ENCODE measurements at regions not wholly inside any gene's neighbourhood (a gene's known extent, or its start where the extent isn't known, plus 50 kb on each side); places are given as distances from the start of the nearest gene placed in this dataset.

DNA sequence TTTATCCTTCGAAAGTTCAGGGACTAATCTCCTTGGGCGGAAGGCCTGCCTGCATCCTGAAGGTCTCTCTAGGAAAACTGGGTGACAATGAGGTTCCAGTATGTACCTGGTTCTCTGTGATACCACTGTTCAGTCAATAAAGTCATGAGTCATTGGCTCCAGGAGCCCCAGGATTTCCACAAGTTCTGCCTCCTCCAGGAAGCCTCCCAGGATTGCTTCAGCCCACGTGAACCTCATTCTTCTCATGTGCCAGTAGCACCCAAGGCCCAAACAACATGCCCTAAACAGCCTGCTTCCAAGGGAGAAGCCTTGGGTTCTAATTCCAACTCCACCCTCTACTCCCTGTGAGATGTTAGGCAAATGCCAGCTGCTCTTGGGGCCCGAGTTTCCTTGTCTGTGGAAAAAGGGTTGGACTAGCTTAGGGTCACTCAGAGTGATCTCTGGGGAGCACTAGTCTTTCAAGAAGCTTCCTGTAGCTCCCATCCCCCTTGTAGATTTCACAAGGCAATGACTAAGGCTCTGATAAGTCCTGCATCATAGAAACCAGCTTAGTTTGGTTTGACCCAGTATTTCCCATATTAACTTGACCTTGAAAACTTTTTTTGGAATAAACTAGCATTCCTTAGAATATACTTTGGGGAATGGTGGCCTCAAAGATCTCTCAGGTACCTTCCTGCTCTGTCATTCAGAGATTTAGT is 118.3 kb upstream of the ATP2B2 start:
- CTCF ChIA-PET = no interaction called here
- DNase-seq (ENCODE audit: low spot score) = no peak
- BruUV-seq (replicated peaks) = no TSS peak
- no peaks in the 10 kb centered on the region for H3K36me3 ChIP-seq (ENCODE audit: insufficient read depth, low read length, poor library complexity, severe bottlenecking)
- H3K4me3 ChIP-seq (ENCODE audit: low read depth, low read length, poor library complexity, severe bottlenecking) = no peak overlapping the region
- H3K27me3 ChIP-seq (replicated peaks; ENCODE audit: insufficient read depth, low read depth, low read length, poor library complexity) = peaks cover 15% of the 10 kb centered on the region
- no peaks in the 10 kb centered on the region for H3K9me3 ChIP-seq (ENCODE audit: low read depth, low read length, poor library complexity, severe bottlenecking)
- H3K4me1 ChIP-seq (ENCODE audit: insufficient read depth, low read length, poor library complexity, severe bottlenecking) = no peaks in the 10 kb centered on the region
- intact Hi-C loops (cut with micrococcal nuclease; ENCODE audit: unreplicated experiment) = no loop called here
- TF ChIP-seq, protein P1, sequence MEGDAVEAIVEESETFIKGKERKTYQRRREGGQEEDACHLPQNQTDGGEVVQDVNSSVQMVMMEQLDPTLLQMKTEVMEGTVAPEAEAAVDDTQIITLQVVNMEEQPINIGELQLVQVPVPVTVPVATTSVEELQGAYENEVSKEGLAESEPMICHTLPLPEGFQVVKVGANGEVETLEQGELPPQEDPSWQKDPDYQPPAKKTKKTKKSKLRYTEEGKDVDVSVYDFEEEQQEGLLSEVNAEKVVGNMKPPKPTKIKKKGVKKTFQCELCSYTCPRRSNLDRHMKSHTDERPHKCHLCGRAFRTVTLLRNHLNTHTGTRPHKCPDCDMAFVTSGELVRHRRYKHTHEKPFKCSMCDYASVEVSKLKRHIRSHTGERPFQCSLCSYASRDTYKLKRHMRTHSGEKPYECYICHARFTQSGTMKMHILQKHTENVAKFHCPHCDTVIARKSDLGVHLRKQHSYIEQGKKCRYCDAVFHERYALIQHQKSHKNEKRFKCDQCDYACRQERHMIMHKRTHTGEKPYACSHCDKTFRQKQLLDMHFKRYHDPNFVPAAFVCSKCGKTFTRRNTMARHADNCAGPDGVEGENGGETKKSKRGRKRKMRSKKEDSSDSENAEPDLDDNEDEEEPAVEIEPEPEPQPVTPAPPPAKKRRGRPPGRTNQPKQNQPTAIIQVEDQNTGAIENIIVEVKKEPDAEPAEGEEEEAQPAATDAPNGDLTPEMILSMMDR (conservative IDR thresholded peaks at IDR 0.05; ENCODE audit: low read depth, low read length) = no peak
- TF ChIP-seq EZH2 (IDR thresholded peaks at IDR 0.05; ENCODE audit: borderline replicate concordance, low read depth, low read length, poor library complexity, severe bottlenecking) = no peak
- POLR2A ChIA-PET (ENCODE audit: low non-redundant PET) = no interaction called here
- H3K27ac ChIP-seq (ENCODE audit: low read depth, low read length, poor library complexity, severe bottlenecking) = no peak overlapping the region

DNA sequence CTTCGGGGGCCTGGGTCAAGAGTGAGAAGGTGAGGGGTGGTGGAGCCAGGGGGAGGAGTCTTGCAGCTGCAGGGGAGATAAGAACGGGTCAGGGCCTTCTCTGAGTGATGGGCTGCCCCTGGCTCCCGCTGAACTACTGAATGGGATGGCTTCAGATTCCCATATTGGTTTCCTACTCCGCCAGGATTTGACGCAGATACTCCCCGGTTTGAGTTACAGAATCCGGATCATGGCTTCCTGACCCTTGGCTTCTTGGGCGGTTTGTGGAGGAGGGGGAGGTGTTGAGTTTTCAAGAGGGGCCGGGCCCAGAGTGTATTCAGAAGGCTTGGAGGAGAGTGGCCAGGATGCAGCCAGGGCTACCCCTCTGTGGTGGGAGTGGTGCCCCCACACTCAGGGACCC is 119.9 kb upstream of the ATP2B2 start:
- POLR2A ChIA-PET (ENCODE audit: low non-redundant PET) = no interaction called here
- intact Hi-C loops (cut with micrococcal nuclease; ENCODE audit: unreplicated experiment) = no loop called here
- no peak for TF ChIP-seq EZH2 (IDR thresholded peaks at IDR 0.05; ENCODE audit: borderline replicate concordance, low read depth, low read length, poor library complexity, severe bottlenecking)
- TF ChIP-seq, protein P1 (conservative IDR thresholded peaks at IDR 0.05; ENCODE audit: low read depth, low read length) = no peak
- no peak for DNase-seq (ENCODE audit: low spot score)
- Histone ChIP-seq H3K36me3 (ENCODE audit: insufficient read depth, low read length, poor library complexity, severe bottlenecking) (no peaks in the 10 kb centered on the region), H3K27me3 (replicated peaks; ENCODE audit: insufficient read depth, low read depth, low read length, poor library complexity) (peaks cover 3% of the 10 kb centered on the region), H3K4me3 (ENCODE audit: low read depth, low read length, poor library complexity, severe bottlenecking) (no peak overlapping the region), H3K9me3 (ENCODE audit: low read depth, low read length, poor library complexity, severe bottlenecking) (no peaks in the 10 kb centered on the region), H3K27ac (ENCODE audit: low read depth, low read length, poor library complexity, severe bottlenecking) (no peak overlapping the region), H3K4me1 (ENCODE audit: insufficient read depth, low read length, poor library complexity, severe bottlenecking) (no peaks in the 10 kb centered on the region)
- CTCF ChIA-PET = no interaction called here
- BruUV-seq (replicated peaks) = no TSS peak

DNA sequence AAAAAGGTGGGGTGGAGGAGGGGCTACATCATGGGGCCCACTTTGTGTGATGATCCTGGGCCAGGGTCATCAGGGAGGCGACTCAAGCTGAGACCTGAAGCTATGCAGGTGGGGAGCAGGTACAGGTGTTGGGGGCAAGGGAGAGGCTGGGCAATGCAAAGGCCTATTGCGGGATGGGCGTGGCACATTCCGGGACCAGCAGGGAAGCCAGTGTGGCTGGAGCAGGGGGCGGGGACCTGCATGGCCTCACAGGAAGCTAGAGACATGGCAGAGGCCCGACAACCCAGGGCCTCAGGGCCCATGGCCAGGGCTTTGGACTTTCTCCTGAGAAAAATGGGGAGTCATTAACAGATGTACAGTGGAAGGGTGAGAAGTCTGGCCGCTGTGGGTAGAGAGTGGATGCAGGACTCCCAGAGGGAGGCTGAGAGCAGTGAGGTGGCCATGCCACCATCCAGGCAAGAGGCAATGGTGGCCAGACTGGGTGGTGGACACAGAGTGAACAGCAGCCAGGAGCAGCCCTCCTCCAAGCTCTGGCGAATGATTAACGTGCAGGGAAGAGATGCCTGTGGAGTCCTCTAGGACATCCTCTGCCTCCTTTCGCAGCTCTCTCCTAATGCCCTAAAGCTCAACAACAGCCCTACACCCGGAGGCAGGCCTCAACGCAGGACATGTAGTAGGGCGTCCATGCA is 122.6 kb upstream of the ATP2B2 start:
- Histone ChIP-seq H3K4me1 (ENCODE audit: insufficient read depth, low read length, poor library complexity, severe bottlenecking) (no peaks in the 10 kb centered on the region), H3K27ac (ENCODE audit: low read depth, low read length, poor library complexity, severe bottlenecking) (no peak overlapping the region), H3K9me3 (ENCODE audit: low read depth, low read length, poor library complexity, severe bottlenecking) (no peaks in the 10 kb centered on the region), H3K27me3 (replicated peaks; ENCODE audit: insufficient read depth, low read depth, low read length, poor library complexity) (peaks cover 6% of the 10 kb centered on the region), H3K4me3 (ENCODE audit: low read depth, low read length, poor library complexity, severe bottlenecking) (no peak overlapping the region), H3K36me3 (ENCODE audit: insufficient read depth, low read length, poor library complexity, severe bottlenecking) (no peaks in the 10 kb centered on the region)
- TF ChIP-seq EZH2 (IDR thresholded peaks at IDR 0.05; ENCODE audit: borderline replicate concordance, low read depth, low read length, poor library complexity, severe bottlenecking) = no peak
- TF ChIP-seq, protein P1 (conservative IDR thresholded peaks at IDR 0.05; ENCODE audit: low read depth, low read length) = no peak
- no TSS peak for BruUV-seq (replicated peaks)
- intact Hi-C loops (cut with micrococcal nuclease; ENCODE audit: unreplicated experiment) = no loop called here
- POLR2A ChIA-PET (ENCODE audit: low non-redundant PET) = no interaction called here
- no peak for DNase-seq (ENCODE audit: low spot score)
- CTCF ChIA-PET = no interaction called here

All from A673 (cell line).